Memory B cell (primary cell): ENCODE measurements at regions not wholly inside any gene's neighbourhood (a gene's known extent, or its start where the extent isn't known, plus 50 kb on each side); places are given as distances from the start of the nearest gene placed in this dataset.

Experiments used
- ATAC-seq: fragments of 150-1000 bp; cut with Tn5 transposase; 2 replicates; pipeline ENCODE4 v1.10.0; 2021; ENCODE audit warnings: low read depth, mild to moderate bottlenecking, moderate library complexity
- DNase-seq, 2 donors: peaks; one replicate each; pipeline ENCODE4 v3.0.0; 2022; ENCODE audit warnings: low spot score in 2 of 2
- H3K27ac Mint-ChIP-seq: one replicate; pipeline ENCODE4 v1.8.0; 2022; ENCODE audit warnings: mild to moderate bottlenecking, moderate library complexity, mixed read lengths
- H3K27me3 Mint-ChIP-seq: one replicate; pipeline ENCODE4 v1.8.0; 2022; ENCODE audit warnings: mixed read lengths
- H3K36me3 Mint-ChIP-seq: one replicate; pipeline ENCODE4 v1.8.0; 2022; ENCODE audit warnings: mild to moderate bottlenecking, mixed read lengths
- H3K4me1 Mint-ChIP-seq: one replicate; pipeline ENCODE4 v1.8.0; 2022; ENCODE audit warnings: mixed read lengths
- H3K4me3 Mint-ChIP-seq: one replicate; pipeline ENCODE4 v1.8.0; 2022; ENCODE audit warnings: mild to moderate bottlenecking, moderate library complexity, mixed read lengths
- H3K9me3 Mint-ChIP-seq: one replicate; pipeline ENCODE4 v1.8.0; 2022; ENCODE audit warnings: mixed read lengths

DNA sequence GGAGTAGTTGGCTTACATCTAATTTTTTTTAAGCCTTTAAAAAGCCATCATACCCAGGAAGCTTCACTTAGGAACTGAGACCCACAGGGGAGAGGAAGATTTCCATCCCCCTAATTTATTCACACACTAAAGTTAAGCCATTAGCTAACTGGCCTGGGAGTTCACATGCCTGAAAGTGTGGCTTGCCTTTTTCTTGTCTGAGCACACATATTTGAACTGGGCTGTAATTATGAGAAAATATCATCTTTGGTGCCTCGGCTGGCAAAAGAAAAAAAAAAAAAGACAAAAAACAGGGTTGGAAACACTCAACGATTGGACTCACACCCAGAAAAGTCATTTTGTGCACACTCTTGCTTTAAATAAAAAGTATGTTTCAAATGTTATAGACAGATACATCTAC, 847.3 kb downstream of the MAT2B start:
- Mint-ChIP-seq H3K4me1 (peaks cover 2% of the 10 kb centered on the region), H3K27me3 (peaks cover 3% of the 10 kb centered on the region)
- no peak for DNase-seq

DNA sequence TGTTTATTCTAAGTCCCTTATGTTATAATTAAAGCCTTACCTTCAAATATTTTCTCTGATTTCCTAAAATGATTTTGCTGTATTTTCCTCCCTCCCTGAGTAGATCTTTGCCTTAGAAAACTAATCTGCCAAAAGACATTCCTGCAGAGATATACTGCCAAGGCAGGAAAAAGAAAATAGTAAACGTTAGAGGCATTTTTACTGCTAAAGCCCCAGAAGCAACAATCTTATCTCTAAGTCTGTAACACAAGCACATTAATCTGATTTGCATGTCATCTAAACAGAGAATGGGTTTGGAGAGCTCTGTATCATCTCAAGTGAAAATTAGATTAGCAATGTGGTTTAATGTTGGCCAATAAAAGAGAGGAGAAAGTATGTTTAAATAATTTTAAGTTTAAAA, 847.7 kb downstream of the MAT2B start:
- Mint-ChIP-seq H3K27ac (no peak overlapping the region), H3K9me3 (no peaks in the 10 kb centered on the region), H3K4me1 (no peaks in the 10 kb centered on the region), H3K36me3 (no peaks in the 10 kb centered on the region), H3K4me3 (no peak overlapping the region), H3K27me3 (peaks cover 3% of the 10 kb centered on the region)
- ATAC-seq: no peak
- no peak for DNase-seq

More for the DNA sequence above, 847.3 kb downstream of the MAT2B start:
- Mint-ChIP-seq H3K27ac (no peak overlapping the region), H3K9me3 (no peaks in the 10 kb centered on the region), H3K36me3 (no peaks in the 10 kb centered on the region), H3K4me3 (no peak overlapping the region)
- no peak for ATAC-seq

DNA sequence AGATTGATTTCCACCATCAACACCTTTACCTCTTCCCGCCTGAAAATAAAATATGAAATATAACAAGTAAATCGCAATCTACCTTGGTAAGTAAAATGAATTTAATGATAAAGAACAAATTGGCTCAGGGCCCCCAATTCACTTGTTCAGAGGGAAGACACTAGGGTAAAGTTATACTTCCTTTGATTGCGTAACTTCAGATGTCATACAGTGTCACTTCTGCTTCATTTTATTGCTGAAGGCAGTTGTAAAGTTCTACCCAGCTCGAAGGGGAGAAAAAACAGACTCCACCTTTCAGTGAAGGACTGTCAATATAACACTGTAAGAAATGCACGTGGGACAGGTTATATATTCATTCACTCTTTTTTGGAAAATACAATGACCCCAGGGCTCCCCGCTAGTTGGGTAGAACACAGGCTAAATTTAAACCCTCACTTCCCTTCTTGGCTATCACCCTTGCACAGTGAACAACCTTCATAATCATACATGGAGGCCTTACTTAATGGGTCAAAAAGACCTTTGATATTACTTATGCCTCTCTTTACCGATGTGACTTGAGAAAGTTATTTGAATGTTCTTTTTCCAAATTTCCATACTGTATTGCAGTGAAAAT, 848.8 kb downstream of the MAT2B start:
- no peak overlapping the region for H3K4me3 Mint-ChIP-seq
- H3K27me3 Mint-ChIP-seq: peaks cover 3% of the 10 kb centered on the region
- DNase-seq: no peak
- H3K36me3 Mint-ChIP-seq: no peaks in the 10 kb centered on the region
- no peaks in the 10 kb centered on the region for H3K4me1 Mint-ChIP-seq
- H3K27ac Mint-ChIP-seq: no peak overlapping the region
- no peaks in the 10 kb centered on the region for H3K9me3 Mint-ChIP-seq
- ATAC-seq: no peak

DNA sequence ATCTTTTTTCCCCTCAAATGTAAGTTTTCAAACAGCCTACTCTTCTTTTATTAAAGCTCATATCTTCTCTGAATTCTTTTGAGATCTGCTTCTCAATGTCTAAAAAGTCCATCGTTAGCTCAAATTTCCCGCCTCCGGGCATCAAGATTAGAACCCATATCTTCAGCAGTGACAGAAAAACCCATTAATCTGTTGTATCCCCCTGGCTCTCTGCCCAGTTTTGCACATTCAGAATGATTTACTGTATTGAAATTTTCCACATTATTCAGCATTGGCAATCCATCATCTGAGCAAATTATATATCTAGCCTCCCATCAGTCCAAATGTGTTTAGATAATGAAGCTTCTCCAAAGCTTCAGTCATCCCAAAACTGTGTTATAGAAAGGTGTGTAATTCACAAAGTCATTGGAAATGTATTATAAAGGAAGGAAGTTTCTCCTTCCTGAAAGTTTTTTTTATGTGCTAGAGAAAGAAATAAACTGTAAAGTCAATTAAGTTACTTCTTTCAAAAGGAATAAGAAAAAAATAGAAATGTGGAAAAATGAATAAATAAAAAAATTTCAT, 849.9 kb downstream of the MAT2B start:
- H3K36me3 Mint-ChIP-seq: no peaks in the 10 kb centered on the region
- DNase-seq (no peak), ATAC-seq (no peak)
- H3K4me1 Mint-ChIP-seq: no peaks in the 10 kb centered on the region
- H3K27me3 Mint-ChIP-seq: peaks cover 3% of the 10 kb centered on the region
- no peak overlapping the region for H3K27ac Mint-ChIP-seq
- no peaks in the 10 kb centered on the region for H3K9me3 Mint-ChIP-seq
- H3K4me3 Mint-ChIP-seq: no peak overlapping the region

DNA sequence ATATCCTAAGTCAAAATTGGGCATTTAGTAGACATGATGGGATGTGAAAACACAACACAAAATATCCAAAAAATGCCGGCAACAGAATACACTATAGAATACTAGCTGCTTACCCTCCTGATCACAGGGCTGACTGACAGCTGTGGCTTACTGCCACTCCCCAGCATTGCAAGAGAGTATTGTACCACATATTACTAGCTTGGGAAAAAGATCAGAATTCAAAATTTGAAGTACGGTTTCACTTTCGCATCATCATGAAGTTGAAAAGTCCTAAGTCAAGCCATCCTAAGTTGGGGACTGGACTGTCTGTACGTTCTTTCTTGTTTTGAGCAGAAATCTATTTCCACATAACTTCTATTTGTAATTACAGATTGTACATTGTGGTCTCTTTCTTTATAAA, 851.4 kb downstream of the MAT2B start:
- Mint-ChIP-seq H3K4me1 (no peaks in the 10 kb centered on the region), H3K9me3 (no peaks in the 10 kb centered on the region), H3K27ac (no peak overlapping the region), H3K4me3 (no peak overlapping the region), H3K27me3 (no peaks in the 10 kb centered on the region), H3K36me3 (no peaks in the 10 kb centered on the region)
- ATAC-seq (no peak), DNase-seq (no peak)

DNA sequence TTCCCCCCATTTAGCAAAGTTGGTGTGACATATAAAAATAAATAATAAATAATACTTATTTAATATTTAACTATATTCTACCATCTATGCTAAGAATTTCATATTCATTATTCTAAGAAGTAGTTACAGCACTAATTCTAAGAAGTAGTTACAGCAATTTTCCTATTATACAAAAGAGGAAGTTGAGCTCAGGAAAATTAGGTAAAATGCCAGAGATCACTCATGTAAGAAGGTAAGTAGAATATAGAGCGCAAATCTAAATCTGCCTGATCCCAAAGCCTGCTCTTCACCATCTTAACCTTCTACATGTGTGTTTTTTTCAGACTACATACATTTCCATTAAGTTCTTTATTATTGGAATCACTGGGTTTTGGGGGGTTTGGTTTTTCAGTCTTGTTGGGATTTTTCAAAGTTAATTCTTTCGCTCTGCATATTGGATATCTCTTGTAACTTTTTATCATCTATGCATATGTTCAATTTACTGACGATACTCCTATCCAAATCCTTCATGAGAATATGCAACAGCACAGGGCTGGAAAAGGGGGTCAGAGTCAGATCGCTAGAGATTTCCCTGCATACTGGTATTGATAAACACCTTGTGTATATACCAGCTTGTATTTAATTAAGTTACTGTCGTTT, 852.1 kb downstream of the MAT2B start:
- no peaks in the 10 kb centered on the region for H3K27me3 Mint-ChIP-seq
- H3K36me3 Mint-ChIP-seq: no peaks in the 10 kb centered on the region
- H3K9me3 Mint-ChIP-seq: no peaks in the 10 kb centered on the region
- no peak overlapping the region for H3K4me3 Mint-ChIP-seq
- no peak for DNase-seq
- ATAC-seq: no peak
- no peak overlapping the region for H3K27ac Mint-ChIP-seq
- no peaks in the 10 kb centered on the region for H3K4me1 Mint-ChIP-seq

DNA sequence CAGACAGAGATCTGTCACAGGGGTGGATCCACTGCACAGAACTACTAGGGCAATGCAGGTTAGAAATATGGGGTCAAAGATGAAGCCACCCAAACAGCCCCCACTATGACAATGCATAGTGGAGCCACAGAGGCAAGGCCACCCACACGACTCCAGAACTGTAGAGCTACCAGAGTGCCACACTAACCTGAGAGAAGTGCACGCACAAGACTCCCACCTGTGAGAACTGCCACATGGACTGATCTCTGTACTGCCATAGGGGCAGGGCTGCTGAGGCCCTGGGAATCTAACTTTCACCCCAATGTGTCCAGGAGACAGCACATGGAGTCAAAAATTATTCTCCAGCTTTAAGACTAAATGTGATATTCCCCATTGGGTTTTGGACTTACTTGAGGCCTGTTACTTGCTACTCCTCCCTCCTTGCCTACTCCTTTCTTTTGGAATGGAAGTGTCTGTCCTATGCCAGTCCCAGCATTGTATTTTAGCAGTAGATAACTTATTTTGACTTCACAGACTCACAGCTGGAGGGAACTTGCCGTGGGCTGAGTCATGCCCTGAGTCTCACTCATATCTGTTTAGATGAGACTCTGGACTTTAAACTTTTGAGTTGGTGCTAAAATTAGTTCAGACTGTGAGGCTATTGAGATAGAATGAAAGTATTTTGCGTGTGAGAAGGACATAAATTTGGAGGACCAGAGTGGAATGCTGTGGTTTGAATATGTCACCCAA, 853.3 kb downstream of the MAT2B start:
- ATAC-seq (no peak), DNase-seq (no peak)
- no peak overlapping the region for H3K27ac Mint-ChIP-seq
- H3K4me3 Mint-ChIP-seq: no peak overlapping the region
- no peaks in the 10 kb centered on the region for H3K9me3 Mint-ChIP-seq
- no peaks in the 10 kb centered on the region for H3K4me1 Mint-ChIP-seq
- no peaks in the 10 kb centered on the region for H3K36me3 Mint-ChIP-seq
- H3K27me3 Mint-ChIP-seq: no peaks in the 10 kb centered on the region

DNA sequence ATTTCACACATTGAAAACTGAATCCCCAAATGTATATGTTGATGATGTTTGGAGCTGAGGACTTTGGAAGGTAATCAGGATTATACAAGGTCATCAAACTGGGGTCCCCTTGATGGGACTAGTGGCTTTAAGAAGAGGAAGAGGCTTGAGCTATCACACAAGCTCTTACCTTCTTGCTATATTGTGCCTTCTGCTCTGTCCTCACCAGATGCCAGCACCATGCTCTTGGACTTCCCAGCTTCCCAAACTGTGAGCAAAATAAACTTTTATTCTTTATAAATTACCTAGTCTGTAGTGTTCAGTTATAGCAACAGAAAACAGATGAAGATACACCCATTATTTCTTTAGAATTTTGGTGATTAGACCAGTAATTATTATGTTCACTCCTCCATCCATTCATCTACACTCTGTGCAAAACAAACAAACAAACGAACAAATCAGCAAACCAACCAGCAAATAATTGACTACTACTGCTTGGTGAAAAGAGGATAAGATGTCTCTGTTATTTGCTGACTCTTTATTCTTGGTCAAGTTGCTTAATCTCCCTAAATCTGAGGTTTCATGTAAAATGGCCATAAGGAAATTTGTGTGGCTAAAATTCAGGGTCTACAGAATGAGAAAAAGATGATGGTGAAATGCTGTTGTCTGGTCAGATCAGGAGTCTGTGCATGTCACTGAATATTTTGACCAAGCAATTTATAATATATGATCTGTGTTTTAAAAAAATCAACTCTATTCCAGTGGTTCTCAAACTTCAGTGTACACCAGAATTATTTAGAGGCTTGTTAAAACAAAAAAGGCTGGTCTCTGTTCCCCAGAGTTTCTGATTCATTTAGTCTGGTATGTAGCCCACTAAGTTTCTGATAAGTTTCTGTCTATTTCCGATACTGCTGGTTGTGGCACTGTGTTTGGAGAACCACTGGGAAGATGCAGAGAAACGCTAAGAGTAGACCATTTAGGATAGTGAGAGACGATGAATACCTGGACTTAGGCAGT, 854.1 kb downstream of the MAT2B start:
- DNase-seq: no peak
- Mint-ChIP-seq H3K9me3 (no peaks in the 10 kb centered on the region), H3K4me3 (no peak overlapping the region), H3K27ac (no peak overlapping the region), H3K36me3 (no peaks in the 10 kb centered on the region), H3K4me1 (no peaks in the 10 kb centered on the region), H3K27me3 (no peaks in the 10 kb centered on the region)
- no peak for ATAC-seq

DNA sequence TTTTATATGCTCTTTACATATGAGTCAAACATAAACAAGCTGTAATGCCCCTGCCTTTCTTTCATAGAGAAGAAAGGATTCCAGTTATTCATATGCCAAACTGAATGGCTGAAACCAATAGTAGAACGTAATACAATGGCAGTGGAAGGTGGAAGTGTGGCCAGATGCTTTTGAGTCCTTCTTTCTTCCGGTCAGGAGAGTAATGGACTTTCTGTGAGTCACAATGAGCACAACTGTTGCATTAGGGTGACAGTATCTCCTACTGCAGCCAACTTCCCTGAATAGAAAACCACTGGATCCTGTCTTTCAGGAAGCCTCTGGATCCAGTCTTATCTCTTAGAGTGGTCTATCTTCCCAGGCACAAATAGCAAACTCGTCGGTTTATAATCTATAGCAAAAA, 855.2 kb downstream of the MAT2B start:
- Mint-ChIP-seq H3K4me3 (no peak overlapping the region), H3K36me3 (no peaks in the 10 kb centered on the region), H3K27ac (no peak overlapping the region), H3K27me3 (no peaks in the 10 kb centered on the region), H3K4me1 (no peaks in the 10 kb centered on the region), H3K9me3 (no peaks in the 10 kb centered on the region)
- ATAC-seq (no peak), DNase-seq (no peak)

DNA sequence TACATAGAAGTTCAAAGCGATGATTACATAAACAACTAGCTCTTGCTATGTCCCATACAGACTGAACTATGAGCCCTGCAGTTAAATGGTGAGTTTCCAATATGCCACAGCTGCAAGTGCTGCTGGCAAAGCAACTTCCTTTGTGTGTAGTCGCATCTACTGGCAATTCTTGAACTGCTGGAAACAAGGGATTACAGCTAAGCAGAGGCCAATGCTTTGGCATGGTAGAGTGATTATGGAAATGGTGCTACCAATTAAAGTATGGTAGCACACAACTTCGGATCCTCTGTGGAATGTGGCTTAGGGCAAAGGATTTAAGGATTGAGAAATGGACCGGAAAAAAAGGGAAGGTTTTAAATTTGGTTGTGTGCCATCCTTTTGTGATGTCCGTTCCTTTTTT, 856.6 kb downstream of the MAT2B start:
- H3K4me1 Mint-ChIP-seq: no peaks in the 10 kb centered on the region
- no peak for ATAC-seq
- no peaks in the 10 kb centered on the region for H3K9me3 Mint-ChIP-seq
- no peak overlapping the region for H3K4me3 Mint-ChIP-seq
- no peak for DNase-seq
- no peak overlapping the region for H3K27ac Mint-ChIP-seq
- no peaks in the 10 kb centered on the region for H3K27me3 Mint-ChIP-seq
- H3K36me3 Mint-ChIP-seq: no peaks in the 10 kb centered on the region

DNA sequence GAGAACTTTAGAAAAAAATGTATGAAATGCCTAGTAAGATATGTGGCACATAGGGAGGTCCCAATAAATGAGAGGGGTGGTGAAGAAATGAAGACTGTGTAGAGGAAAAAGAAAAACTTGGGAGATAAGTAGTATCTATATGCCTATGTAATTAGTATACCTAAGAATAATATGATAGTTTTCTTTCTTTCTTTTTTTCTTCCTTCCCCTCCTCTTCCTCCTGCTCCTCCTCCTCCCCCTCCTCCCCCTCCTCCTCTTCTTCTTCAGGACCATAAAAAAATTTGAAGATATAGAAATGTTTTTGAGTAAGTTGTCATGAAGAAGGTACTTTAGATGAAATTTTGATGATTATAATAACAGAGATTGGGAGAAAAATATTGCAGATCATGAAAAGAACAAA, 857.4 kb downstream of the MAT2B start:
- H3K36me3 Mint-ChIP-seq: no peaks in the 10 kb centered on the region
- no peak overlapping the region for H3K27ac Mint-ChIP-seq
- H3K4me3 Mint-ChIP-seq: no peak overlapping the region
- DNase-seq (no peak), ATAC-seq (no peak)
- no peaks in the 10 kb centered on the region for H3K4me1 Mint-ChIP-seq
- H3K27me3 Mint-ChIP-seq: no peaks in the 10 kb centered on the region
- no peaks in the 10 kb centered on the region for H3K9me3 Mint-ChIP-seq

DNA sequence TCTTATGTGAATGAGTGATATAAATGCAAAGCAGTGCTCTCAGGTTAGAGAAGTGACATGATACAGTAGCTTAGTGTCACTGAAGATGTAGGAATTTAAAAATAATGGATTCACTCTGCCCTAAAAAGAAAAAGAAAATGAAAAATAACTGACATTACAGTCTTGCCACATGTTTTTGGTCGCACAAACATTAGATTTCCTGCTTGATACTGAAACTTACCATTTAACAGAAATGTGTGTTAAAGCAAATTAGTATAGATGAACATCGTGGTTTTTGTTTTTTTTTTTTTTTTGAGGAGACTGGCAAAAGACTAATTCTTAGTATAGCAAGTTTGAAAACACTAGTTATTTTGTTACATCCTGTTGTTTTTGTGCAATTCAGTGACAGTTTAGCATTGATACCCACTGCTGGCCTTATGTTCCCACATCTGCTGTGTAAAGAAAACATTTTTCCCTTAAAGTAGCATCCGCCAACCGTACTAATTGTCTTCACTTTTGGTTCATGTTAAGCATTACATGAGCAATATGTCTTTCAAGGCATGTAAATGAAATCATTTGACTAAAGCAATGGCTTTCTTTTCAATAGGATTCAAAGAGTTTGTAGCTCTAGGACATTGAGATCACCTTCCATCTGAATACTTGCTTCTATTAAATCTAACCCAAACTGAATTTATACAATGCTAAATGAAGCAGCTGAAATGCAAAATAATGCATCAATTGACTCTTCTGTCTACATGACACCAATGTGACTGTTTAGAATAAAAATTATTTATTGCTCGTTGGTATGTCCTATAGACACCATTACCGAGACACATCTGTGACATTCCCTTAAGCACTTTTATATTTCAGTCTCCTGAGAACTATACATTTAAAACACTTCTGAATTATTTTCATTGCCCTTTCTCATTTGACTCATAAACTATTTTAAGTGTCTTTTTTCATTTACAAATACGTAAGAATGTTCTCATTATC, 859.1 kb downstream of the MAT2B start:
- Mint-ChIP-seq H3K4me3 (no peak overlapping the region), H3K36me3 (no peaks in the 10 kb centered on the region)

DNA sequence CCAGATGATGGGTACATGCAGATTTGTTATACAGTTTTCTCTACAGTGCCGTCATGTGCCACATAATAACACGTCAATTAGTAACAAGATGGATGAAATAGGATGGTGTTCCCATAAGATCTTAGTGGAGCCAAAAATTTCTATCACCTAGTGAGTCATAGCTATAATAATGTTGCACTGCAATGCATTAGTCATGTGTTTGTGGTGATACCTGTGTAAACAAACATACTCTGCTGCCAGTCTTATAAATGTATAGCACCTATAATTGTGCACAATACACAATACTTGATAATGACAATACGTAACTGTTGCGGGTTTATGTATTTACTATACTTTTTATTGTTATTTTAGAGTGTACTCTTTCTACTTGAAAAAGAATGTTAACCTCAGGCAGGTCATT, 865.4 kb downstream of the MAT2B start:
- DNase-seq (no peak), ATAC-seq (no peak)
- no peak overlapping the region for H3K27ac Mint-ChIP-seq
- H3K4me3 Mint-ChIP-seq: no peak overlapping the region
- H3K4me1 Mint-ChIP-seq: no peaks in the 10 kb centered on the region
- H3K9me3 Mint-ChIP-seq: no peaks in the 10 kb centered on the region
- no peaks in the 10 kb centered on the region for H3K36me3 Mint-ChIP-seq
- H3K27me3 Mint-ChIP-seq: no peaks in the 10 kb centered on the region

More for the DNA sequence above, 859.1 kb downstream of the MAT2B start:
- H3K9me3 Mint-ChIP-seq: no peaks in the 10 kb centered on the region
- no peaks in the 10 kb centered on the region for H3K4me1 Mint-ChIP-seq
- no peak for DNase-seq
- H3K27ac Mint-ChIP-seq: no peak overlapping the region
- no peaks in the 10 kb centered on the region for H3K27me3 Mint-ChIP-seq
- no peak for ATAC-seq
